Liver (tissue), 2 donors: ENCODE measurements at regions not wholly inside any gene's neighbourhood (a gene's known extent, or its start where the extent isn't known, plus 50 kb on each side); places are given as distances from the start of the nearest gene placed in this dataset.

Source experiments
- CTCF ChIP-seq: fragments of 150-350 bp; IDR thresholded peaks from 2 replicates; pipeline ENCODE4 v1.5.1; 2017; ENCODE audit warnings: improper control_type of control experiment, low read depth, low read length; ENCODE audit not compliant: missing input control
- YY1 ChIP-seq: IDR thresholded peaks from 2 replicates; pipeline ENCODE4 v1.6.1; 2016; ENCODE audit warnings: antibody characterized with exemption, mild to moderate bottlenecking
- ZBTB33 ChIP-seq: IDR thresholded peaks from 2 replicates; pipeline ENCODE4 v1.6.1; 2016; ENCODE audit warnings: antibody characterized with exemption
- donor health status: healthy.

GRCh38 chr13:40161351-40161810 lies 505.1 kb downstream of the FOXO1 start:
- TF ChIP-seq CTCF (no peak), YY1 (no peak), ZBTB33 (no peak)
